Esophagus muscularis mucosa (tissue), 4 donors: ENCODE measurements at regions not wholly inside any gene's neighbourhood (a gene's known extent, or its start where the extent isn't known, plus 50 kb on each side); places are given as distances from the start of the nearest gene placed in this dataset.

Experiments
- DNase-seq: peaks from one replicate; pipeline ENCODE4 v3.0.0-alpha.2; 2017; ENCODE audit errors: extremely low spot score
- H3K27ac ChIP-seq, 4 donors: fragments of 200-600 bp; sonication (generic); replicated peaks in 1 of 4; 1 replicate in 3 of 4; 2 replicates in 1 of 4; pipeline ENCODE4 v1.5.1; 2016 to 2019; ENCODE audit warnings: mild to moderate bottlenecking in 1 of 4
- H3K27me3 ChIP-seq, 4 donors: fragments of 200-600 bp; sonication (generic); one replicate each; pipeline versions ENCODE4 v1.5.1 to v1.6.0; 2016 to 2019
- H3K36me3 ChIP-seq, 4 donors: fragments of 200-600 bp; sonication (generic); one replicate each; pipeline ENCODE4 v1.5.1; 2016 to 2019
- H3K4me1 ChIP-seq, 4 donors: fragments of 200-600 bp; sonication (generic); one replicate each; pipeline ENCODE4 v1.5.1; 2016 to 2019
- H3K4me3 ChIP-seq, 4 donors: fragments of 200-600 bp; sonication (generic); 1 replicate in 2 of 4; 2 replicates in 2 of 4; pipeline ENCODE4 v1.5.1; 2016 to 2019; ENCODE audit warnings: mild to moderate bottlenecking in 4 of 4, moderate library complexity in 1 of 4
- H3K9me3 ChIP-seq, 4 donors: fragments of 200-600 bp; sonication (generic); 1 replicate in 3 of 4; 2 replicates in 1 of 4; pipeline ENCODE4 v1.5.1; 2016 to 2019
- CTCF ChIP-seq, 3 experiments: fragments of 200-600 bp in 2 of 3; fragments of 450-650 bp in 1 of 3; sonication (generic) in 2 of 3; IDR thresholded peaks; one replicate each; pipeline ENCODE4 v1.5.1; 2017 to 2019; ENCODE audit warnings: antibody characterized with exemption in 3 of 3, mild to moderate bottlenecking in 2 of 3, moderate library complexity in 1 of 3
- EP300 ChIP-seq: sonication (generic); formaldehyde crosslinking; IDR thresholded peaks from one replicate; pipeline ENCODE4 v1.6.1; 2017; ENCODE audit warnings: antibody characterized with exemption
- POLR2A ChIP-seq: fragments of 450-650 bp; IDR thresholded peaks from one replicate; pipeline ENCODE4 v1.6.1; 2017; ENCODE audit warnings: antibody characterized with exemption, moderate library complexity, mild to moderate bottlenecking, low read depth
- POLR2AphosphoS5 ChIP-seq, 2 donors: sonication (generic); formaldehyde crosslinking; IDR thresholded peaks; one replicate each; pipeline ENCODE4 v1.6.1; 2017; ENCODE audit warnings: antibody characterized with exemption in 2 of 2
- WGBS: methylation state at CpG from one replicate; pipeline ENCODE4 v1.1.5; 2018; 5-methylcytosine and 5-hydroxymethylcytosine counted together
- intact Hi-C: fragments of 100-400 bp; cut with DNase I; formaldehyde crosslinking; loops from one replicate; pipeline ENCODE4 v1.15.1; 2023

GRCh38 chr13:44230736-44231135 is 142.9 kb upstream of the SERP2 start:
- Histone ChIP-seq H3K36me3 (no peaks in the 10 kb centered on the region), H3K27me3 (no peaks in the 10 kb centered on the region), H3K27ac (no peak overlapping the region), H3K4me1 (peaks cover 12 to 44% (median 18%) of the 10 kb centered on the region in 4 donors), H3K9me3 (no peaks in the 10 kb centered on the region), H3K4me3 (no peak overlapping the region)
- intact Hi-C loops: no loop called here
- 86% methylated on average over 6 of the region's 6 CpGs for WGBS
- TF ChIP-seq EP300 (no peak), CTCF (IDR thresholded peaks at IDR 0.05) (no peak), POLR2A (no peak), POLR2AphosphoS5 (IDR thresholded peaks at IDR 0.05) (no peak)
- DNase-seq: no peak

GRCh38 chr13:44231786-44232516 is 141.7 kb upstream of the SERP2 start:
- Histone ChIP-seq H3K4me3 (no peak overlapping the region), H3K9me3 (no peaks in the 10 kb centered on the region), H3K27ac (peak overlapping the region; percentile 19 to 60 (median 54)), H3K4me1 (peaks cover 23 to 49% (median 28%) of the 10 kb centered on the region in 4 donors), H3K27me3 (no peaks in the 10 kb centered on the region), H3K36me3 (no peaks in the 10 kb centered on the region)
- DNase-seq: no peak
- TF ChIP-seq EP300 (no peak), CTCF (IDR thresholded peaks at IDR 0.05) (peak in 1 of 3 experiments; percentile 18), POLR2AphosphoS5 (IDR thresholded peaks at IDR 0.05) (peak; percentile 54 to 82), POLR2A (no peak)
- intact Hi-C loops: no loop called here
- 93% methylated on average over 15 of the region's 15 CpGs for WGBS

- Histone ChIP-seq H3K4me1 (peaks cover 29 to 57% (median 36%) of the 10 kb centered on the region in 4 donors), H3K36me3 (no peaks in the 10 kb centered on the region), H3K9me3 (no peaks in the 10 kb centered on the region), H3K27ac (peak overlapping the region in 3 of 4 donors; percentile 19 to 60 (median 31)), H3K27me3 (no peaks in the 10 kb centered on the region), H3K4me3 (no peak overlapping the region)
- 75% methylated on average over 6 of the region's 6 CpGs for WGBS
- no peak for TF ChIP-seq EP300
- no peak for TF ChIP-seq POLR2AphosphoS5 (IDR thresholded peaks at IDR 0.05)
- no peak for TF ChIP-seq POLR2A
- no peak for TF ChIP-seq CTCF (IDR thresholded peaks at IDR 0.05)
- intact Hi-C loops: no loop called here
- DNase-seq: no peak
Measured at GRCh38 chr13:44232774-44233173, 140.8 kb upstream of the SERP2 start.

GRCh38 chr13:44234566-44234965 is 139.1 kb upstream of the SERP2 start:
- TF ChIP-seq POLR2A (no peak), POLR2AphosphoS5 (IDR thresholded peaks at IDR 0.05) (no peak), CTCF (IDR thresholded peaks at IDR 0.05) (no peak), EP300 (no peak)
- no peaks in the 10 kb centered on the region for H3K27me3 ChIP-seq
- 96% methylated on average over 1 of the region's 1 CpG for WGBS
- H3K9me3 ChIP-seq: no peaks in the 10 kb centered on the region
- intact Hi-C loops: no loop called here
- no peak overlapping the region for H3K27ac ChIP-seq
- no peaks in the 10 kb centered on the region for H3K36me3 ChIP-seq
- H3K4me3 ChIP-seq: no peak overlapping the region
- H3K4me1 ChIP-seq: peaks cover 37 to 65% (median 43%) of the 10 kb centered on the region in 4 donors
- no peak for DNase-seq
